PC-9 (cell line): ENCODE measurements at regions not wholly inside any gene's neighbourhood (a gene's known extent, or its start where the extent isn't known, plus 50 kb on each side); places are given as distances from the start of the nearest gene placed in this dataset.

Source experiments
- EZH2 ChIP-seq: fragments of 200-600 bp; sonication (generic); IDR thresholded peaks from 2 replicates; pipeline ENCODE4 v1.8.0; 2017; ENCODE audit warnings: antibody characterized with exemption, low read depth
- TF ChIP-seq, protein P1 (sequence below): fragments of 200-600 bp; sonication (generic); conservative IDR thresholded peaks from 2 replicates; pipeline ENCODE4 v1.6.1; 2017; ENCODE audit warnings: mixed run types, antibody characterized with exemption, mild to moderate bottlenecking, moderate library complexity

DNA sequence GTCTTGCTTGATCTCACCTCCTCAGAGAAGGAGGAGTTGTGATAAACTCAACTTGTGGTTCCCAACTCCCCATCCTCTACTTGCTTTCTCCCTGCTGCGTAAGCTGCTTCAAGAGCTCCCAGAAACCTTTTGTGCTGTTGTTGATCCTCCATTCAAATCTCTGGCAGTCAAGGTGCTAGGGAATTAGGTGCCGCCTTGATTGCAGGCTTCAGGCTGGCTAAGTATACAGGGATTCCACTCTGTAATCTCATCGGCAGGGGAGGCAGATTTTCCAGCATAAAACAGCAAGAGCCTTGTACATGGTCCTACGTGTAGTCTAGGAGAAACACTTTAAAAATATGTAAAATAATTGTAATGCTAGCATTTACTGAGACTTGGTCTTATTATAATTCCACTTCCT lies 116.2 kb upstream of the DDX18 start:
- TF ChIP-seq, protein P1, sequence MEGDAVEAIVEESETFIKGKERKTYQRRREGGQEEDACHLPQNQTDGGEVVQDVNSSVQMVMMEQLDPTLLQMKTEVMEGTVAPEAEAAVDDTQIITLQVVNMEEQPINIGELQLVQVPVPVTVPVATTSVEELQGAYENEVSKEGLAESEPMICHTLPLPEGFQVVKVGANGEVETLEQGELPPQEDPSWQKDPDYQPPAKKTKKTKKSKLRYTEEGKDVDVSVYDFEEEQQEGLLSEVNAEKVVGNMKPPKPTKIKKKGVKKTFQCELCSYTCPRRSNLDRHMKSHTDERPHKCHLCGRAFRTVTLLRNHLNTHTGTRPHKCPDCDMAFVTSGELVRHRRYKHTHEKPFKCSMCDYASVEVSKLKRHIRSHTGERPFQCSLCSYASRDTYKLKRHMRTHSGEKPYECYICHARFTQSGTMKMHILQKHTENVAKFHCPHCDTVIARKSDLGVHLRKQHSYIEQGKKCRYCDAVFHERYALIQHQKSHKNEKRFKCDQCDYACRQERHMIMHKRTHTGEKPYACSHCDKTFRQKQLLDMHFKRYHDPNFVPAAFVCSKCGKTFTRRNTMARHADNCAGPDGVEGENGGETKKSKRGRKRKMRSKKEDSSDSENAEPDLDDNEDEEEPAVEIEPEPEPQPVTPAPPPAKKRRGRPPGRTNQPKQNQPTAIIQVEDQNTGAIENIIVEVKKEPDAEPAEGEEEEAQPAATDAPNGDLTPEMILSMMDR: no peak
- TF ChIP-seq EZH2: no peak
